H1 (cell line): ENCODE measurements at regions not wholly inside any gene's neighbourhood (a gene's known extent, or its start where the extent isn't known, plus 50 kb on each side); places are given as distances from the start of the nearest gene placed in this dataset.

Experiments used
- CTCF ChIP-seq, 3 experiments: IDR thresholded peaks; 1 replicate in 2 of 3; 2 replicates in 1 of 3; pipeline versions ENCODE4 v1.5.1 to v1.6.1; 2011; ENCODE audit warnings: low read length in 3 of 3, mild to moderate bottlenecking in 3 of 3, inconsistent platforms in 2 of 3, low read depth in 1 of 3, moderate library complexity in 1 of 3; ENCODE audit not compliant: insufficient read depth in 1 of 3; ENCODE audit errors: control extremely low read depth in 1 of 3
- EP300 ChIP-seq, 2 experiments: IDR thresholded peaks; 1 replicate in 1 of 2; 2 replicates in 1 of 2; pipeline ENCODE4 v1.6.1; 2011 to 2012; ENCODE audit warnings: low read depth in 2 of 2, low read length in 2 of 2, mild to moderate bottlenecking in 2 of 2, borderline replicate concordance in 1 of 2, inconsistent platforms in 1 of 2, moderate library complexity in 1 of 2
- EZH2 ChIP-seq: fragments of 200-600 bp; sonication (generic); IDR thresholded peaks from 2 replicates; pipeline ENCODE4 v1.7.1; 2012; ENCODE audit warnings: low read depth, mild to moderate bottlenecking, moderate library complexity, low read length, inconsistent platforms; ENCODE audit not compliant: severe bottlenecking
- HDAC2 ChIP-seq, 2 experiments: fragments of 300-600 bp in 1 of 2; sonication (generic) in 1 of 2; IDR thresholded peaks; 2 replicates each; pipeline ENCODE4 v1.6.1; 2011 to 2012; ENCODE audit warnings: low read depth in 2 of 2, low read length in 2 of 2, mild to moderate bottlenecking in 2 of 2, moderate library complexity in 2 of 2, borderline replicate concordance in 1 of 2, inconsistent platforms in 1 of 2
- MAFK ChIP-seq: IDR thresholded peaks from 2 replicates; pipeline ENCODE4 v1.6.1; 2012; ENCODE audit warnings: low read depth, mild to moderate bottlenecking, improper control_type of control experiment, low read length
- NRF1 ChIP-seq: IDR thresholded peaks from 2 replicates; pipeline ENCODE4 v1.6.1; 2011; ENCODE audit warnings: mild to moderate bottlenecking, low read depth, low read length, improper control_type of control experiment
- POLR2A ChIP-seq, 2 experiments: IDR thresholded peaks; 1 replicate in 1 of 2; 2 replicates in 1 of 2; pipeline ENCODE4 v1.6.1; 2011; ENCODE audit warnings: low read depth in 2 of 2, low read length in 2 of 2, mild to moderate bottlenecking in 2 of 2; ENCODE audit errors: control extremely low read depth in 1 of 2
- POLR2AphosphoS5 ChIP-seq: IDR thresholded peaks from 2 replicates; pipeline ENCODE4 v1.6.1; 2011; ENCODE audit warnings: low read depth, low read length
- RNF2 ChIP-seq: fragments of 200-900, 300-1000 bp; sonication (generic); IDR thresholded peaks from 2 replicates; pipeline ENCODE4 v1.7.1; 2016; ENCODE audit warnings: borderline replicate concordance, low read depth, mild to moderate bottlenecking, antibody characterized with exemption, low read length; ENCODE audit not compliant: poor library complexity, severe bottlenecking; ENCODE audit errors: missing control alignments
- SIN3A ChIP-seq, 2 experiments: IDR thresholded peaks in 1 of 2; conservative IDR thresholded peaks in 1 of 2; 2 replicates each; pipeline ENCODE4 v1.6.1; 2011 to 2012; ENCODE audit warnings: low read length in 2 of 2, improper control_type of control experiment in 1 of 2, low read depth in 1 of 2, mild to moderate bottlenecking in 1 of 2
- TAF1 ChIP-seq: IDR thresholded peaks from 2 replicates; pipeline ENCODE4 v1.6.1; 2011; ENCODE audit warnings: mild to moderate bottlenecking, low read depth, low read length
- TF ChIP-seq, protein P1 (sequence below): fragments of 300-600 bp; sonication (generic); IDR thresholded peaks from 2 replicates; pipeline ENCODE4 v1.7.1; 2012; ENCODE audit warnings: low read length, moderate library complexity, mild to moderate bottlenecking, inconsistent platforms; ENCODE audit not compliant: insufficient replicate concordance

DNA sequence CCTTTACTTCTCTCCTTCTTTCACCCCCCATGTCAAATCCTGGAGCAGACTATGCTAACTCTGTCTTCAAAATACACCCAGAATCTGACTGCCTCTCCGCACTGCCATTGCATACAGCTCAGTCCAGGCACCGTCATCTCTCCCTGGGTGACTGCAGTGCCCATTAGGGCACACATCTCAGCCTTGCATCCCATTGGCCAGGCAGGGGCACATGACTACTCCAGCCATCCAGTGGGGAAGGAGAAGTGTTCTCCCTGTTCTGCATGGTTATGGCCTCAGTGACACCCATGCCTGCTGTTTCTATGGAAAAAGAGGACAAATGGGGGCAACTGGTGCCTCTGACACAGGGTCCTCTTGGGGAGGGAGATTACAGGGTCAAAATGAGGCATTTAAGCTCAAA, 270.5 kb downstream of the MATN1 start:
- TF ChIP-seq SIN3A (conservative IDR thresholded peaks at IDR 0.05 in 1 of 2, IDR thresholded peaks at IDR 0.05 in 1 of 2; ENCODE audit: low read depth in 1 of 2, low read length in 2 of 2) (no peak), CTCF (IDR thresholded peaks at IDR 0.05; ENCODE audit: control extremely low read depth in 1 of 3, insufficient read depth in 1 of 3, low read depth in 1 of 3, low read length in 3 of 3) (no peak), POLR2A (IDR thresholded peaks at IDR 0.05; ENCODE audit: control extremely low read depth in 1 of 2, low read depth in 2 of 2, low read length in 2 of 2) (no peak), POLR2AphosphoS5 (no peak), NRF1 (no peak), EZH2 (no peak), HDAC2 (IDR thresholded peaks at IDR 0.05; ENCODE audit: borderline replicate concordance in 1 of 2, low read depth in 2 of 2, low read length in 2 of 2) (no peak), TAF1 (no peak), RNF2 (no peak), MAFK (no peak), EP300 (IDR thresholded peaks at IDR 0.05; ENCODE audit: borderline replicate concordance in 1 of 2, low read depth in 2 of 2, low read length in 2 of 2) (no peak)
- TF ChIP-seq, protein P1, sequence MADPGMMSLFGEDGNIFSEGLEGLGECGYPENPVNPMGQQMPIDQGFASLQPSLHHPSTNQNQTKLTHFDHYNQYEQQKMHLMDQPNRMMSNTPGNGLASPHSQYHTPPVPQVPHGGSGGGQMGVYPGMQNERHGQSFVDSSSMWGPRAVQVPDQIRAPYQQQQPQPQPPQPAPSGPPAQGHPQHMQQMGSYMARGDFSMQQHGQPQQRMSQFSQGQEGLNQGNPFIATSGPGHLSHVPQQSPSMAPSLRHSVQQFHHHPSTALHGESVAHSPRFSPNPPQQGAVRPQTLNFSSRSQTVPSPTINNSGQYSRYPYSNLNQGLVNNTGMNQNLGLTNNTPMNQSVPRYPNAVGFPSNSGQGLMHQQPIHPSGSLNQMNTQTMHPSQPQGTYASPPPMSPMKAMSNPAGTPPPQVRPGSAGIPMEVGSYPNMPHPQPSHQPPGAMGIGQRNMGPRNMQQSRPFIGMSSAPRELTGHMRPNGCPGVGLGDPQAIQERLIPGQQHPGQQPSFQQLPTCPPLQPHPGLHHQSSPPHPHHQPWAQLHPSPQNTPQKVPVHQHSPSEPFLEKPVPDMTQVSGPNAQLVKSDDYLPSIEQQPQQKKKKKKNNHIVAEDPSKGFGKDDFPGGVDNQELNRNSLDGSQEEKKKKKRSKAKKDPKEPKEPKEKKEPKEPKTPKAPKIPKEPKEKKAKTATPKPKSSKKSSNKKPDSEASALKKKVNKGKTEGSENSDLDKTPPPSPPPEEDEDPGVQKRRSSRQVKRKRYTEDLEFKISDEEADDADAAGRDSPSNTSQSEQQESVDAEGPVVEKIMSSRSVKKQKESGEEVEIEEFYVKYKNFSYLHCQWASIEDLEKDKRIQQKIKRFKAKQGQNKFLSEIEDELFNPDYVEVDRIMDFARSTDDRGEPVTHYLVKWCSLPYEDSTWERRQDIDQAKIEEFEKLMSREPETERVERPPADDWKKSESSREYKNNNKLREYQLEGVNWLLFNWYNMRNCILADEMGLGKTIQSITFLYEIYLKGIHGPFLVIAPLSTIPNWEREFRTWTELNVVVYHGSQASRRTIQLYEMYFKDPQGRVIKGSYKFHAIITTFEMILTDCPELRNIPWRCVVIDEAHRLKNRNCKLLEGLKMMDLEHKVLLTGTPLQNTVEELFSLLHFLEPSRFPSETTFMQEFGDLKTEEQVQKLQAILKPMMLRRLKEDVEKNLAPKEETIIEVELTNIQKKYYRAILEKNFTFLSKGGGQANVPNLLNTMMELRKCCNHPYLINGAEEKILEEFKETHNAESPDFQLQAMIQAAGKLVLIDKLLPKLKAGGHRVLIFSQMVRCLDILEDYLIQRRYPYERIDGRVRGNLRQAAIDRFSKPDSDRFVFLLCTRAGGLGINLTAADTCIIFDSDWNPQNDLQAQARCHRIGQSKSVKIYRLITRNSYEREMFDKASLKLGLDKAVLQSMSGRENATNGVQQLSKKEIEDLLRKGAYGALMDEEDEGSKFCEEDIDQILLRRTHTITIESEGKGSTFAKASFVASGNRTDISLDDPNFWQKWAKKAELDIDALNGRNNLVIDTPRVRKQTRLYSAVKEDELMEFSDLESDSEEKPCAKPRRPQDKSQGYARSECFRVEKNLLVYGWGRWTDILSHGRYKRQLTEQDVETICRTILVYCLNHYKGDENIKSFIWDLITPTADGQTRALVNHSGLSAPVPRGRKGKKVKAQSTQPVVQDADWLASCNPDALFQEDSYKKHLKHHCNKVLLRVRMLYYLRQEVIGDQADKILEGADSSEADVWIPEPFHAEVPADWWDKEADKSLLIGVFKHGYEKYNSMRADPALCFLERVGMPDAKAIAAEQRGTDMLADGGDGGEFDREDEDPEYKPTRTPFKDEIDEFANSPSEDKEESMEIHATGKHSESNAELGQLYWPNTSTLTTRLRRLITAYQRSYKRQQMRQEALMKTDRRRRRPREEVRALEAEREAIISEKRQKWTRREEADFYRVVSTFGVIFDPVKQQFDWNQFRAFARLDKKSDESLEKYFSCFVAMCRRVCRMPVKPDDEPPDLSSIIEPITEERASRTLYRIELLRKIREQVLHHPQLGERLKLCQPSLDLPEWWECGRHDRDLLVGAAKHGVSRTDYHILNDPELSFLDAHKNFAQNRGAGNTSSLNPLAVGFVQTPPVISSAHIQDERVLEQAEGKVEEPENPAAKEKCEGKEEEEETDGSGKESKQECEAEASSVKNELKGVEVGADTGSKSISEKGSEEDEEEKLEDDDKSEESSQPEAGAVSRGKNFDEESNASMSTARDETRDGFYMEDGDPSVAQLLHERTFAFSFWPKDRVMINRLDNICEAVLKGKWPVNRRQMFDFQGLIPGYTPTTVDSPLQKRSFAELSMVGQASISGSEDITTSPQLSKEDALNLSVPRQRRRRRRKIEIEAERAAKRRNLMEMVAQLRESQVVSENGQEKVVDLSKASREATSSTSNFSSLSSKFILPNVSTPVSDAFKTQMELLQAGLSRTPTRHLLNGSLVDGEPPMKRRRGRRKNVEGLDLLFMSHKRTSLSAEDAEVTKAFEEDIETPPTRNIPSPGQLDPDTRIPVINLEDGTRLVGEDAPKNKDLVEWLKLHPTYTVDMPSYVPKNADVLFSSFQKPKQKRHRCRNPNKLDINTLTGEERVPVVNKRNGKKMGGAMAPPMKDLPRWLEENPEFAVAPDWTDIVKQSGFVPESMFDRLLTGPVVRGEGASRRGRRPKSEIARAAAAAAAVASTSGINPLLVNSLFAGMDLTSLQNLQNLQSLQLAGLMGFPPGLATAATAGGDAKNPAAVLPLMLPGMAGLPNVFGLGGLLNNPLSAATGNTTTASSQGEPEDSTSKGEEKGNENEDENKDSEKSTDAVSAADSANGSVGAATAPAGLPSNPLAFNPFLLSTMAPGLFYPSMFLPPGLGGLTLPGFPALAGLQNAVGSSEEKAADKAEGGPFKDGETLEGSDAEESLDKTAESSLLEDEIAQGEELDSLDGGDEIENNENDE = no peak
